ENCODE measurements at regions not wholly inside any gene's neighbourhood (a gene's known extent, or its start where the extent isn't known, plus 50 kb on each side); places are given as distances from the start of the nearest gene placed in this dataset.

DNA sequence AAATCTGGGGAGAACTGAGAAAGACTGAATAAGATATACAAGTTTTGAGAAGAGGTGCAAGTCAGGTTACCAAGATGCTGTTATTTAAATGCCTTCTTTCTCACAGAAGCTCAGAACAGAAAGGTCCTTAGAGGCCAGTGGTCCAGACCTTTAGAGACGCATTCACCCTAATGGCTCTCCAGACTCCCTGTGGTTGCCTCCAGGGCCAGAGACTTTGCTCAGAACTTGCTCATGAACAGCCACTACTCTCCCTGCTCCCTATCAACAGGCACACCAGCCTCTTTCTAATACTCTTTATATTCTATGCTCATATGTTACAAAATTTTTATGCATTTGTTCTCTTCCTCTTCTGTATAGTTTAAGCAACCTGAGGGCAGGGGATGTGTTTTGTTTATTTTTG lies 349.0 kb upstream of the TNP1 start:
- no peak overlapping the region for H3K4me3 ChIP-seq (replicated peaks; ENCODE audit: low read depth, low read length)
- DNase-seq (ENCODE audit: low read depth) = no peak
- no peak for TF ChIP-seq CTCF (IDR thresholded peaks at IDR 0.05; ENCODE audit: low read length, missing control alignments)

DNA sequence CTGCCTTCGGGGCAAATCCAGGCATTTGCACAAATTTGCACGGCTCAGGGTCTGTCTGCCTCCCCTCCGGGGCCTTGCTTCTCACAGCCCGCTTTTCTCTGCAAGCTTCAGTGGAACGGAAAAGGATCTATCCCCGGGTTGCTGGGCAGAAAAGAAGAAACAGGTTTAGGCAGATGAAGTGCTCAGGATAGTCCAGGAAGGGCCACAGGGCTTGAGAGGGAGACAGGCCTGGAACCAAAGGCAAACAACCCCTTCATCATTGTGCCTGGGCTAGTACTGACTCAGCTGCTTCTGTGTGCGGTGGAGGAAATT lies 347.8 kb upstream of the TNP1 start:
- DNase-seq (ENCODE audit: low read depth) = no peak
- H3K4me3 ChIP-seq (replicated peaks; ENCODE audit: low read depth, low read length) = no peak overlapping the region
- TF ChIP-seq CTCF (IDR thresholded peaks at IDR 0.05; ENCODE audit: low read length, missing control alignments) = no peak

GRCh38 chr2:217206907-217207698 lies 347.2 kb upstream of the TNP1 start:
- no peak for DNase-seq (ENCODE audit: low read depth)
- no peak for TF ChIP-seq CTCF (IDR thresholded peaks at IDR 0.05; ENCODE audit: low read length, missing control alignments)
- no peak overlapping the region for H3K4me3 ChIP-seq (replicated peaks; ENCODE audit: low read depth, low read length)

GRCh38 chr2:217206016-217206725 lies 346.3 kb upstream of the TNP1 start:
- DNase-seq (ENCODE audit: low read depth) = no peak
- no peak overlapping the region for H3K4me3 ChIP-seq (replicated peaks; ENCODE audit: low read depth, low read length)
- no peak for TF ChIP-seq CTCF (IDR thresholded peaks at IDR 0.05; ENCODE audit: low read length, missing control alignments)

GRCh38 chr2:217204358-217204757 lies 344.5 kb upstream of the TNP1 start:
- peak; percentile 43 for DNase-seq (ENCODE audit: low read depth)
- TF ChIP-seq CTCF (IDR thresholded peaks at IDR 0.05; ENCODE audit: low read length, missing control alignments) = no peak
- no peak overlapping the region for H3K4me3 ChIP-seq (replicated peaks; ENCODE audit: low read depth, low read length)

DNA sequence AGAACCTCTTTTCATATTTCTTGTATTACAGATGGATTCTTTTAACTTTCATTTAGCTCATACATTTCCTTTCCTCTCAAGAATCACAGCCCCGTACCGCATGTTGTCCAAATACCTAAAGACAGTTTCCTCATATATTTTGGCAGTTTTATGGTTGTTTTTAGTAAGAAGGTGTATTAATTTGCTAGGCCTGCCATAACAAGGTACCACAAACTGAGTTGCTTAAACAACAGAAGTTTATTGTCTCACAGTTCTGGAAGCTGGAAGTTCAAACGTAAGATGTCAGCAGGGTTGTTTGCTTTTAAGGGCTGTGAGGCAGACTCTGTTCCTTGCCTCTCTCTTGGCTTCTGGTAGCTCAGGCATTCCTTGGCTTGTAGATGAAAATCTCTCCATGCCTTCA lies 343.2 kb upstream of the TNP1 start:
- DNase-seq (ENCODE audit: low read depth) = no peak
- no peak for TF ChIP-seq CTCF (IDR thresholded peaks at IDR 0.05; ENCODE audit: low read length, missing control alignments)
- no peak overlapping the region for H3K4me3 ChIP-seq (replicated peaks; ENCODE audit: low read depth, low read length)

DNA sequence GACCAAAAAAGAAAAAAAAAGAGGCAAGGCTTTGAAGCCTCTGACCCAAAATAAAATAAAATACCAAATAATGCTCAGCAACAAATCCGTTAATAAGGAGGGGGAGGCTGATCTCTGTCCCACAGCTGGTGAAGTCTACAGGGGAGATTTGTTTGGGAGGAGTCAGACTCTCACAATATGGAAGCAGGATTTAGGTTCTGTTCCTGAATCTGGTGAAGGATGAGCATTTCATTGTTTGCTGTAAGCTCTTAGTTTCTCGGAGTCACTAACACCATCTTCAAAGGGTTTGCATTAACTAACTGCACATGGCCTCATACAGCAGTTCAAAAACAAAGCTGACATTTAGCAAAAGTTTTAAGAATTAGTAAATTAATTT lies 339.4 kb upstream of the TNP1 start:
- no peak for TF ChIP-seq CTCF (IDR thresholded peaks at IDR 0.05; ENCODE audit: low read length, missing control alignments)
- no peak for DNase-seq (ENCODE audit: low read depth)
- no peak overlapping the region for H3K4me3 ChIP-seq (replicated peaks; ENCODE audit: low read depth, low read length)

Measured in fibroblast of pulmonary artery (primary cell).